NCI-H460 (cell line): ENCODE measurements at regions not wholly inside any gene's neighbourhood (a gene's known extent, or its start where the extent isn't known, plus 50 kb on each side); places are given as distances from the start of the nearest gene placed in this dataset.

Source experiments
- DNase-seq: peaks from one replicate; pipeline ENCODE4 v3.0.0-alpha.2; 2016; ENCODE audit warnings: low read depth; ENCODE audit errors: extremely low read depth

DNA sequence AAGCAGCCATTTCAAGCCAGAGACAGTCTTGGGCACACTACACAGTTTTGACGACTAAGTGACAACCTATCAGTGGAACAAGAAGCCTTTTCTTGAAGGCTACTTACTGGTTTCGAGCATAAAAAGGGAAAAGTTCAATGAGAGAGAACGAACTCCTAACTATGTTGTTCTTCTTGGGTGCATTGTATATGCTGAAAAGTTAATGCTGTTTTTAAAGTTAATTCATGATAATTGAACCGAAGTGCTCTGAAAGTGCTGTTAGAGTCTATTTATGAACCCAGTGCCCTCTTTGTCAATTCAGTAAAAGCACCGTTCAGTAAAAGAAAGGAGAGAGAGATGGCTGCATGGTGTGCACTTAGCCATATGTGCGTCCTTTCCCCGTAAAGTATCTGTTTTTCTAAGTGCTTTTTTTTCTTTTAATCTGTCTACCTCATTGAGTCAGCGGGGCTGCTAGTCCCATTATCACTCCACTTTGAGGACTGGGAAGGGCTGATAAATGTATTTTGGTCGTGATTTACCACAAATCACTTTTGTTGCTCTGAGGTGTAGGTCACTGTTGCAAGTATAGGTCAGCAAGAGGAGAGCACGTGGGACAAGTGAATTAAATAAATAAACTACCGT lies 380.7 kb upstream of the GOLIM4 start:
- DNase-seq: no peak

- no peak for DNase-seq
These were observed 380.0 kb upstream of the GOLIM4 start for GRCh38 chr3:168475704-168476103.

DNA sequence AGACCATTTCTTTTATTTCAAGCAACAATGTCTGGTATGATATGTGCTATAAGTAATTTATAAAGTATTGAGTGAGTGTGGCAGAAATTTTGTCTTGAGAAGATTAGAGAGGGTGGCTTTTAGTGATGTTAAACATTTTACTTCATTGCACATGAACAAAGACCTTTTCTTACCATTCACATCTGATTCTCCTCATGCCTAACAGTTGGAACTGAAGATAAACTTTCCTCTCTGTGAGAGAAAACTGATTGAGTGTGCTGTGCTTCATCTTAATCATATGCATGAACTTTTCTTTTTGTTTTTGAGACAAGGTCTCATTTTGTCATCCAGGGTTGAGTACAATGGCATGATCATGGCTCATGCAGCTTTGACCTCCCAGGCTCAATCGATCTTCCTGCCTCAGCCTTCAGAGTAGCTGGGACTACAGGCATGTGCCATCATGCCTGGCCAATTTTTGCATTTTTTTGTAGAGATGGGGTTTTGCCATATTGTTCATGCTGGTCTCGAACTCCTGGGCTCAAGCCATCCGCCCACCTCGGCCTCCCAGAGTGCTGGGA lies 377.7 kb upstream of the GOLIM4 start:
- no peak for DNase-seq

DNA sequence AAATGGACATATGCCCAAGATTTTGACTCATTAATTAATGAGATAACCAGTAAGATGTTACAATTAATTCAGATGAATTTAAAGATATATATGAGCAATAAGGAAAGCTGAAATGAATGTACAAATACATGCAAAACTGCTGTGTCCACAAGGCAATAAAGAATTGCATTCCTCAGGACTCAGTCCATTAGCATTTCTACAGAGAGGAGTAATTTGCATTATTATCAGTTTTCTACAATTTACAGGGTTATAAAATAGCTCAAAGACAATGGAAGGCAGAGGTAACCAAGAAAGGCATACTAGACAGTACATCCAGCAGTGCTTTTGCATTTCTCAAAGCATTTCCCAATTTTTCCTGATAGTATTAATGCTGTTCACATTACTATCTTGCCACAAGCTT lies 377.1 kb upstream of the GOLIM4 start:
- DNase-seq: no peak

DNA sequence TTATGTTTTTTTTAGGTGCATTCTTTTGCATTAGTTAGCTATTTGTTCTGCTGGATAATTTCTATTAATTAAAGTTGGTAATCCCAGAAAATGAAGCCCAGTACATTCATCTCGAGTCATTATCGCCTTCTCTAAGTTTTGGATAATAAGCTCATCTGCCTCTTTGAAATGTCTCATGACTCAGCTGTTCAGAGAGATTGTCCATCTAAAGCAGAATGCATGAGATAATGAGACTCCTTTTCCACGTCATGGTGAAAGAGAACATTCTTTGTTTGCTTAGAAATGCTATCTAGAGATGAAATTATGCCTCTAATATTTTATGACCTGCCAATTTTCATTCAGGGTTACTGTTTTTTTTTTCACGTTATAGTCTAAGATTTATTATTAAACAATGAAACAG lies 374.7 kb upstream of the GOLIM4 start:
- DNase-seq: no peak

- DNase-seq: no peak
These were observed 373.7 kb upstream of the GOLIM4 start for GRCh38 chr3:168469436-168469835.

- DNase-seq: peak; percentile 44
These were observed 371.5 kb upstream of the GOLIM4 start for GRCh38 chr3:168467115-168467714.

DNA sequence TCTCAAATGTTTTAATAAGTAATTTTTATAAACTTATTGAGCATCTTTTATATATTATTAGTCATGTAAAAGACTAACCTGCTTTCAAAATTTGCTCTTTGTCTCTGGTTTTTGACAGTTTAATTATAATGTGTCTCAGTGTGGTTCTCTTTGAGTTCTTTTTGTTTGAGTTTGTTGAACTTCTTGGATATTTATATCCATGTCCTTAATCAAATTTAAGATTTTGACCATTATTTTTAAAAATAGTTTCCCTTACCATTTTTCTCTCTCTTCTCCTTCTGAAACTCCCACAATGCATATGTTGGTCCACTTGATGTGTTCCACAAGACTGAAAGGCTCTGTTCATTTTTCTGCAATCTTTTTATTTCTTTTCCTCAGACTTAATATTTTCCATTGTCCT lies 366.1 kb upstream of the GOLIM4 start:
- DNase-seq: no peak

GRCh38 chr3:168459226-168459784 lies 363.6 kb upstream of the GOLIM4 start:
- DNase-seq: no peak

GRCh38 chr3:168457954-168458539 lies 362.3 kb upstream of the GOLIM4 start:
- DNase-seq: no peak

DNA sequence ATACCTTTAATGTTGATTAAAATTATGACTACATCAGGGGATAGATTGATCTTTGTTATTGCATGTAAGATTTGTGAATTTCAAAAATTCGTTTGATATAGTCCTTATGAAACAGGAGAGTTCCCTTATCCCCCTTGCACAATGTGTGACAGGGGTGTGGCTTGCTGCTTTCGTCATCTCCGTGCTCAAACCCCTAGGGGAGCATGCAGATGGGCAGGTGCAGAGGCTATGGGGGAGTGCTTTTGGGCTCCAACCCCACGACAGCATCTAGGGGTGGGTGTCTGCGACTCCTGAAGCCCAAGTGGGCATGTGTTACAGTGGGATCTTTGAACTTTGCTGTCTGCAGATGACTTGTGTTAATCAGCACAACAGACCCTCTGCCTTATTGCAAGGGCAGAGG lies 360.1 kb upstream of the GOLIM4 start:
- no peak for DNase-seq

DNA sequence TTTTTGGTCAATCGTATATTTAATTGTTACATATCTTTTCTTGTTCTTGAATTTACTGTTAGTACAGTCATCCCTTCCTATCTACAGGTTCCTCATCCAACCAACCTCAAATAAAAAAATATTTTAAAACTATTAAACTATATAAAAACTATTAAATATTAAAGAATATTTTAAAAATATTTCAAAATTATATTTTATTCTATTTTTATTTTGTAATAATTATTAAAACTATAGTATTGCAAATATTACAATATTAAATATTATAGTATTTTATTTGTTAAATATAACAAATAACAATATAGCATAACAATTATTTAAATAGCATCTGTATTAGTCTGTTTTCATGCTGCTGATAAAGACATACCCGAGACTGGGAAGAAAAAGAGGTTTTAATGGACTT lies 357.9 kb upstream of the GOLIM4 start:
- DNase-seq: no peak

GRCh38 chr3:168443965-168444364 lies 348.2 kb upstream of the GOLIM4 start:
- DNase-seq: no peak

GRCh38 chr3:168442502-168442901 lies 346.8 kb upstream of the GOLIM4 start:
- DNase-seq: no peak

DNA sequence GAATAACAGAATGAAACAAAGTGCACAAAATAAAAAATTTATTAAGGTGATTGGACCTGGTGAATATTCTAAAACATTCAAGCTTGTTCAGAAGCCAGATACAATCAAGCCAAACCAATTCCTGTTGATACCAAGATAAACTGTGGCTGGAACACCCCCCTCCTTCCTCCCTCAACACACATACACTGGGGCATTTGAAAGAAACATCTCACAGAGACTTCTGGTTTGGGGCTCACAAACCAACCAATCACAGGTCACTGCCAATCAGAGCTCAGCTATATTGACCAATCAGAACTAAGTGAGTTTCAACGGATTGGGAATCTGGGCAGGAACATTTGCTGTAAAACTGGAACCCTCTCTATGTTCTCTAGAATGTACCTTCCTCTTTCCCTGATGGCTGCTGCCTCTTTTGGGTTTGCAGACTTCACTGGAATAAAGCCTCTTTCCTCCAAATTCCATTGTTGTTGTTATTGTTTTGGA lies 340.6 kb upstream of the GOLIM4 start:
- DNase-seq: no peak

GRCh38 chr3:168431491-168431890 lies 335.8 kb upstream of the GOLIM4 start:
- no peak for DNase-seq

- no peak for DNase-seq
These were observed 332.2 kb upstream of the GOLIM4 start for GRCh38 chr3:168427835-168428475.

GRCh38 chr3:168427156-168427555 lies 331.4 kb upstream of the GOLIM4 start:
- DNase-seq: no peak

GRCh38 chr3:168425936-168426595 lies 330.3 kb upstream of the GOLIM4 start:
- no peak for DNase-seq

- DNase-seq: peak; percentile 9
These were observed 328.5 kb upstream of the GOLIM4 start for GRCh38 chr3:168424059-168424734.
